Hypothalamus (tissue), 51 donors: ENCODE measurements at regions not wholly inside any gene's neighbourhood (a gene's known extent, or its start where the extent isn't known, plus 50 kb on each side); places are given as distances from the start of the nearest gene placed in this dataset.
"Not testable (repeated sequence)": the region's sequence is repeated elsewhere in the genome, so short reads cannot be mapped to it uniquely, and the experiment has no call there.

Experiments used
- DNase-seq, 51 donors: peaks; one replicate each; lab custom pipeline; 2025; lab: John Stamatoyannopoulos, UW

DNA sequence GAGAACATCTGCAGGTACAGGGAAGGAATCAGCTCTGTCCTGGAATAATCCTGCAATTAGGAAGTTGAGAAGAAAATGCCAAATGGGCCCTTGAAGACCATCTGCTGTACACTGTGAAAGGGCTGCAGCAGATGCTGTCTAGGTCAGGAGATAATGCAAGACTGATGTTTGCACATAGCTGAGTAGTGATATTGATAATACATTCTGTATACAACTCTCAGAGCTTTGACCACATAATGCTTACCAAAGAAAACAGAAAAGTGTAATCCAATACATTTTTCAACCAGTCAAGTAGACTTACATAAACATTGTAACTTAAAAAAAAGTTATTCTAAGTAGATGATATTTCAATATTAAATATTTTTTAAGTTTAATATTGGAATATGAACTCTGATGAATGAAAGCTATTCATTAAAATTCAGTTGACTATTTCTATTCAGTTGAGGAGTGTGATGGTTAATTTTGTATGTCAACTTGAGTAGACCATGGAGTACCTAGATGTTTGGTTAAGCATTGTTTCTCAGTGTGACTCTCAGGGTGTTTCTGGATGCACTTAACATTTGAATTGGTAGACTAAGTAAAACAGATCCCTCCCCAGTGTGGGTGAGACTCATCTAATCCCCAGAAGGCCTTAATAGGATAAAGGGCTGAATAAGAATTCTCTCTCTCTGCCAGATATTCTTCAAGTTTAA is 380.1 kb upstream of the PRR16 start:
- no peak for DNase-seq

DNA sequence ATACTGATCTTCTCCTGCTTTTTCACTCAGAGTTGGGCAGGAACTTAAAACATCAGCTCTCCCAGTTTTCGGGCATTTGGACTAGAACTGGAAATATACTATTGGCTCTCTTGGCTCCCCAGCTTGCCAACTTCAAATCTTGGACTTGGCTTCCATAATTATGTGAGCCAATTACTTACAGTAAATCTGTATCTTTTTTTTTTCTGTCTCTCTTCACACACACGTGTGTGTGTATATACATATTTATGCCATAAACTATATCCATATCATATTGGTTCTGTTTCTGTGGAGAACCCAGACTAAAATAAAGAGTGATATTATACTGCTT is 379.6 kb upstream of the PRR16 start:
- DNase-seq = no peak

DNA sequence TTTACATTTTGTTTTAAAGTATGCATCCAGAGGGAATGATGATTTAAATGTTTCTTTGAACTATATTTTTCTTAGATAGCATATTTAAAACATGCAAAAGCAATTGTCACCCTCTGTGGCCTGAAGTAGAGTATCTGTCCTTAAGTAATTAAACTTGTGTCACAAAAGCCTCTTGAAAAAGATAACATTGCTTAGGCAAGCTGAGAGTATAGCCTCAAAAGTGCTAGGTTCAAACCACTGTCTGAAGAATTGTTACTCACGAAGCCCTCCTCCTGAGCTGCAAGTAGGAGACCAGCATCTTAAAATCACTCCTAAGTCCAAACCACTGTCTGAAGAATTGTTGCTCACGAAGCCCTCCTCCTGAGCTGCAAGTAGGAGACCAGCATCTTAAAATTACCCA is 378.0 kb upstream of the PRR16 start:
- DNase-seq = no peak

DNA sequence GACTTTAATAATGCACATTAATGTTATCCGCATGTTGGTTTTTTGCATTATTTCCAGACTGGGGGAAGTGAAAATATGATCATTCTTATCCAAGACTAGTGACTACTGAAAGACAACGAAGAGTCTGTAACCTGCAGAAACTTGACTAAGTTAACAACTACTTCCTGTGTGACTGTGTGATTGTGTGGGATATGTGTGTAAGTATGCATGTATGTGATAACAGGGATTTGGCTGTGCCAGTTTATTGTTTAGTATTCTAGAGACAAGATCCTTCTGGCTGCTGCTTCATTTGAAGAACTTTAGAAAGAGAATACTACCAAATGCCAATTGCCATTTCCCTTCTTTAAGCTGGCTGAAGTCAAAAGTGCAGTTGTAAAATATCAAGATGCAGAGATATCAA is 375.7 kb upstream of the PRR16 start:
- DNase-seq = no peak

DNA sequence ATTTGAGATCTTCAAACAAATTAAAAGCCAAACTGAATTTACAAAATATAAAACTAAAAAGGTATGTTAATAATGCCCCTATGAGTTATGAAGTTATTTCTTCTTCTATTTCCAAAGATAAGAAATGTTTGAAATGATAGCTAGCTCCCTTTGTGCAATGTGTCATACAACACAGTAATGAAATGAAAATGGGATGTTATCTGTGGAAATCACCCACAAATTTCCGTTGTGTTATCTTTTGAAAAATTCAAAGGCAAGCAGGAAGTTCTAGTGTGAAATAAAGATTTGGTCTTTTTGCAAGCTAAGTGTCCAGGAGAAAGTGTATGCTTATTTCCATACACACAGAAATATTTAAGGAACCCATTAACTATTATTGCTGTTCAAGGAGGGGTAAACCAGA is 375.3 kb upstream of the PRR16 start:
- DNase-seq = no peak

DNA sequence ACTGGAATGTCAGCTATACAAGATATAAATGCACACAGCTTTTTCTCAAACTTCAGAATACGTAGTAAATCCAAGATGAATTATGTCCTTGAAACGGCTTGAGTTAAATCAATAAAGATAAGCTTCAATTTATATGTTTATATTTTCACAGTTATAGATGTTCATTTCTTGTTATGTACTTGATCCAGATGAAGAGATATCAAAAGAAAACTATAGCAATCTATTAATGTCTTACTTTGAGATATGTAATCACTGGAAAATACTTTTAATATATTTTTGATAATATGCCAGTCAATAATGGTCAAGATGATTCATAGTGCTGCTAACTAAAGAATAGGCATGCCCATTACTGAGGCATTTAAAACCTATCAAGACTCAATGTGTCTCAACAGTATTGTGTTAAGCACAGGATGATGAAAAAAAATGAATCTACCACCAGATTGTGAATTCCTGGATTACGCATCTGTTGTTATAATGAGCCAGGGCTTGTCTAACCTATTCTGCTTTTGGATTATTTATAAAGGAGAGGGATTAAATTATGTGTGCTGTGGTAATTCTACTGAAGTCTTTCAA is 372.6 kb upstream of the PRR16 start:
- DNase-seq = no peak

DNA sequence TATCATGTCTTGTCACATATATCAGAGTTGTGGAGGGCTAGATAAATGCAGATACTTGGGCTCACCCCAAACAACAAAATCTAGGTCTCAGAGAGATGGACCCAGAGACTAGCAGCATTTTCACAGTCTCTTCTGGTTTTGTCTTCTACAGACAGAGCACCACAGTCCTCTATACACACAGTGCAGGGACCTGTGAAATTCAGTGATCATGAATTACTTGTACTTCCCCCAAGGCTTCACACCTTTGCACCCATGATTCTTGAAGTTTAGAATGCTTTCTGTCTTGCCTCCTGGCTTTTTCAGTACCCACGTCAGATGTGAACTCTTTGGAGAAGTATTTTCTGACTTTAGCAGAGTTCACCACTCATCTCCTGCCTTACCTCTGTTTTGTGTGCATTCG is 371.5 kb upstream of the PRR16 start:
- no peak for DNase-seq

DNA sequence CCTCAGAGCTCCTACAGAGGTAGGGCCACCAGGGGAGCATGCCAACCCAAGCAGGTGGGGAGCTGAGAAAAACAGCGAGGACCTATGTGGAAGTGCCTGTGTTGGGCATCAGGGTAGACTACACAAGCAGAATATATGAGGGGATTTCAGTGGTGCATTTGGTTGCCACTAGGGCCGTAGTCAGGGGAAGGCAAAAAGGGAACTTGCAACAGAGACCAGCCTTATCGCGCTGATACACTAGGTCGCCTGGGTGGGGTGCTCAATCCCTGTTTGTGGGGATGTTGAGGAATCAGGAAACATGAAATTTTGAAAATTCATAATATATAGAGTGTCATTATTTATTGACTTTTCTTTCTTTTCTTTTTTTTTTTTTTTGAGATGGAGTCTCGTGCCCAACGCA is 370.9 kb upstream of the PRR16 start:
- DNase-seq = no peak

DNA sequence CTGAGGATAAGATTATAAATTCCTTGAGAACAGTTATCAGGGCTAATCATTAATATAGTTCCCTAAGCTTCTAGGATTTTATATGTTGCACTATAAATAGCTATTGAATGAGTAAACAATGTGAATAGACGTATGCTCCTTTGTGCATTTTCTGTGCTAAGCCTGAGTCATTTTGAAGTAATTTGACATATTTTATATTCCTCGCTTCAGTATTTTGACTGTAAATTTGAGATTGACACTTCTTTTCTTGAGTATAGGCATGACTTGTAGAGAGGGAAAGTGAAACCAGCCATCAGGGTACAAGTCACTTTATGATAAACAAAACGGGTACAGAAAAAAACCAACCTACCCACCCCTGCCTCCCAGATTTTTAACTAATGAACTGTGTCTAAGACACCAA is 367.7 kb upstream of the PRR16 start:
- no peak for DNase-seq

DNA sequence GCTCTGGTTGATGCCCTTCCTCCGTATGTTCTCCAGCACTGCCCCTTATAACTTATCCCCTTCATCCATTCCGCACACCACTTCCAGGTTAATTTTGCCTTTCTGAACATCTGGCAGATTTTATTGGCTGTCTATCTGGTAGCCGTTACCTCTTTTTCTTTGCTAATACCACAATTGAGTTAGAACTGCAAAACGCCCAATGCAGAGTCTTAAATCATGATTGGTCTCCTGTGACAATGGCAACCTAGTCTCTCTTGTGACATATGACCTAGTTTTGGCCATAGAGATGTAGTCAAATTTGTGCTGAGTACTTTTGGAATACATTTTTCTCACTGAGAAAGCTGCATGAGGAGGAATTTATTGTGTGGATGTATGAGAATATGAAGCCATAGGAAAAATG is 365.7 kb upstream of the PRR16 start:
- no peak for DNase-seq

DNA sequence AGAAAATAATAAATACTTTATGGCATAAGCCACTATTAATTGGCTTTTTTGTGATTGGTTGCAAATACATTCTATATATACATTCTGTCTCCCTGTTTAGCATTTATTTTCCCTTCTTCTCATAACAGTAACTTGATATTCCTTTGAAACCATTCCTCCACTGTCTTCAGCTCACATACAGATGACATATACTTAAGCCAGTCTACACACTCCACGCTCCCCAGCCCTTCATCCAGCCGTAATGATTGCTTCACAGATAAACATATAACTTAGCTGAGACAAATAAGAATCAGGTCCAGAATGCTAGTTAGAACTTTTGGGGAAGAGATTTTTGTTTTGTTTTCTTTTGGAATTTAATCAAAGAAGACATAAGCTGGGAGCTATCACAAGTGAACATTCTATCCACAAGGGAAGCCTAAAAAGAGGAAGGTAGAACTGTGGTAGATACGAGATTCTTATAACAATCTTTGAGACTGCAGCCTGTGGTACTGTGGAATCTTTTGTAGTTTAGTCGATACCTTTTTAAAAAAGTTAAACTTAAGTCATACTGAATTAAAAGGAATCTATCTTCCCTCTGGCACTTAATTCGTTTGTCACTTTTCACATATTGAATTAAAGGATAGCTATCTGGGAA is 365.1 kb upstream of the PRR16 start:
- no peak for DNase-seq

DNA sequence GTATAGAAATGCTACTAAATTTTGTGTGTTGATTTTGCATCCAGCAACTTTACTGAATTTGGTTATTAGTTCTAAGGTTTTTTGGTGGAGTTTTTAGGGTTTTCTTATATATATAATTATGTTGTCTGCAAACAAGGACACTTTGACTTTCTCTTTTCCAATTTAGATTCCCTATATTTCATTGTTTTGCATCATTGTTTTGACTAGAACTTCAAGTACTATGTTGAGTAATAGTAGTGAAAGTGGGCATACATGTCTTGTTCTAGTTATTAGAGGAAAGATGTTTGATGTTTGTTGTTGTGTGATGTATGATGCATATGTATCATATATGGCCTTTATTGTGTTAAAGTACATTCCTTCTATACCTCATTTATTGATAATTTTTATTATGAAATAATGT is 362.3 kb upstream of the PRR16 start:
- DNase-seq = no peak

DNA sequence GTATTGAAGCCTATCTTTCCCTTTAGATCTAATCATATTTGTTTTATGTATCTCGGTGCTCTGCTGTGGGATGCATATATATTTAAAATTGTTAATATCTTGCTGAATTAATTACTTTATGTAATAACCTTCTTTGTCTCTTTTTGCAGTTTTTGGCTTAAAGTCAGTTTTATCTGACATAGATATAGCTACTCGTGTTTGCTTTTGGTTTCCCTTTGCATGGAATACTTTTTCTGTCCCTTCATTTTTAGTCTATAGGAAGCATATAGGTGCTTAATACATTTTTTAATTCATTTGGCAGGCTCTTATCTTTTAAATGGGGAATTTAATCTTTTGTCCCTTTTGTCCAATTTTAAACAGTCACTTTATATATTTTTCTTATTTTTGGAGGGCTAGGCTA is 360.6 kb upstream of the PRR16 start:
- DNase-seq = no peak

DNA sequence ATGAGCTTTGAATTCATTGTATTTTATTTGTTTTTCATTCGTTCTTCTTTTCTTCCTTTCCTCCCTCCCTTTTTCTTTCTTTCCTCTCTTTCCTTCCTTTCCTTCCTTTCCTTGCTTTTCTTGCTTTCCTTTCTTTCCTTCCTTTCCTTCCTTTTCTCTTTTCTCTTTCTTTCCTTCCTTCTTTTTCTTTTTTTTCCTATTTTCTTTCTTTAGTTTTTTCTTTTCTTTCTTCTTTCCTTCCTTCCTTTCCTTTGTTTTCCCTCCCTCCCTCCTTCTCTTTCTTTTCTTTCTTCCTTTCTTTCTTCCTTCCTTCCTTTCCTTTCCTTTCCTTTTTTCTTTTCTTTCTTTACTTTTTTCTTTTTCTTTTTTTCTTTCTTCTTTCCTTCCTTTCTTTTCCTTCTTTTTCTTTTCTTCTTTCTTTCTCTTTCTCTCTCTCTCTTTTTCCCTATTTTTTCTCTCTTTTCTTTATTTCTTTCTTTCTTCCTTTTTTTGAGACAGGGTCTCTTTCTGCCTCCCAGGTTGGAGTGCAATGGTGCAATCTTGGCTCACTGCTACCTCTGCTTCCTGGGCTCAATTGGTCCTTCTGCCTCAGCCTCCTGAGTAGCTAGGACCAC is 357.1 kb upstream of the PRR16 start:
- DNase-seq = no peak

DNA sequence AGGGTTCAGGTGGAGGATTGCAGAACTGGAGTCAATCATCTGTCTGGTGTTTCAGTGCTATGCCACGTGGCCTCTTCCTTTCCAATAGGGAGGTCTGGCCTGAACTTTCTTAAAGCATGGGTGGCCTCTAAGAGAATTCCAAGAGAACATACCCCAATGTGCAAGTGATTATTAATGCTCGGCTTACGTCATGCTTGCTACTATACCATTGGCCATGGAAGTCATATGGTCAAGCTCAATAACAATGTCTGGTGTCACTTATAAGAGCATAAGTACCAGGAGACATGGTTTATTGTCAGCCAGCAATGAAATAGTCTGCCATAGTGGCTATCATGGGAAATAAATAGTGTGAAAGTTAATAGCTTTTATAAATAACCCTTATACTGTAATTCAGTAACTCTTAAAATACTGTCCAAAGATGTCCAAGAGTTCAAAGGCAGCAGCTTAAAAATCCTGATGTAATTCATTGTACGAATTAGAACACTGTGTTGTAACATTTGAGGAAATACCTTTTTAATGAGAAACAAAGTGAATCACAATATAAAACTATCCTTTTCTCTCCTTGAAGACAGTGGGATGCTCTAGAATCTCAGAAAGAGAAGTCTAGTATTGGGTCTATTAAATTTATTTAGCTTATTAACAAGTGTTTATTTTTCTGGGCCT is 355.4 kb upstream of the PRR16 start:
- no peak for DNase-seq

DNA sequence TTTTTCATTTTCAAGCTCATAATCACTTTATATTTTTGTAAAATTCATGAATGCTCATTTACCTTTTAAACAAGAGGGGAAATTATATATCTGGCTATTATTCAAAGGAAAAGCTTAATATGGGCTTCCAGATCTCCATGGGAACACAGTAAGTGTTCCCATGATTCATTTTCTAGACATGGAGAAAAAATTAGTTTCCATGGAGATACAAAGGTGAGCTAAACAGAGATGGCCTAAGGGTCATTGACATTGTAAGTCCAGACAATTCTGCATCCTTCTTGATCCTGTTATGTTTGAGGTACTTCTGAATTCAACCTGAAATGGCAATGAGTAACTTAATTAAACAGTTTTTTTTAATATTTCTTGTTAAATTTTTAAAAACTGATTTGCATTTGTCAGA is 341.4 kb upstream of the PRR16 start:
- DNase-seq = no peak

DNA sequence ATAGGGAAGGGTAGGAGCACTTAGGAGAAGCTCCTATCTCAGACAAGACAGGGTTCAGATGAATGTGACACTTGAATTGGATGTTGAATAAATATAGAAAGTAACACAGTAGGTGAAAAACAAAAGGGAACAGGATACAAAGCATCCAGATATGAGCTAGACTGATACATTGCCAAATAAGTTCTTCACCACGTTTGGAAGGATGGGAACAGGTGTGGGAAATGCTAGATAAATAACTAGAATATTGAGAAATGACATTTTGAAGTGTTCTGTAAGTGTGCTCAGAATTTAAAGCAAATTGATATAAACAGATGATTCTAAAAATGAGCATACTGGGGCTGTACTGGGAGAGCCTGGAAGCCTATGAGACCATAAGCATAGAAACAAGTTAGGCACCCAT is 340.1 kb upstream of the PRR16 start:
- no peak for DNase-seq

DNA sequence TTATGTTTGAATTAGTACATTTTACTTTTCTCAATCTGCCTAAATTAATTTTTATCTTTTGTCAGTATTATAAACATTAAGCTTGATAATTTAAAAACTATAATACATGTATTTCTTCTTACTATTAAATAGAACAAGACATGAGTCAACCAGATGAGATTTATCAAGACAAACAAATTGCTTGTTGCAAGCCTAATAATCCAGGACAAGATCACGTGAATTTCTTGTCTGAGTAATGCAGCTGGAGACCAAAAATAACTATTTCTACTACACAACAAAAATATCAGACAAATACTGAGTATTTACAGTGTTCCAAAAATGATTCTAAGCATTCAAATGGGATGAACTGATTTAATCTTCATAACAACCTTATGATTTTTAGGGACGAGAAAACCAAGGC is 339.1 kb upstream of the PRR16 start:
- DNase-seq = no peak

DNA sequence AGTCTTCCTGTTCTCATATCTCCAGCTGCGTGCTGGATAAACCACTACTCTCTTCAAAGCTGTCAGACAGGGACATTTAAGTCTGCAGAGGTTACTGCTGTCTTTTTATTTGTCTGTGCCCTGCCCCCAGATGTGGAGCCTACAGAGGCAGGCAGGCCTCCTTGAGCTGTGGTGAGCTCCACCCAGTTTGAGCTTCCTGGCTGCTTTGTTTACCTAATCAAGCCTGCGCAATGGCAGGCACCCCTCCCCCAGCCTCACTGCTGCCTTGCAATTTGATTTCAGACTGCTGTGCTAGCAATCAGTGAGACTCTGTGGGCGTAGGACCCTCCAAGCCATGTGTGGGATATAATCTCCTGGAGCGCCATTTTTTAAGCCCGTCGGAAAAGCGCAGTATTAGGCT is 331.8 kb upstream of the PRR16 start:
- not testable (repeated sequence) for DNase-seq

DNA sequence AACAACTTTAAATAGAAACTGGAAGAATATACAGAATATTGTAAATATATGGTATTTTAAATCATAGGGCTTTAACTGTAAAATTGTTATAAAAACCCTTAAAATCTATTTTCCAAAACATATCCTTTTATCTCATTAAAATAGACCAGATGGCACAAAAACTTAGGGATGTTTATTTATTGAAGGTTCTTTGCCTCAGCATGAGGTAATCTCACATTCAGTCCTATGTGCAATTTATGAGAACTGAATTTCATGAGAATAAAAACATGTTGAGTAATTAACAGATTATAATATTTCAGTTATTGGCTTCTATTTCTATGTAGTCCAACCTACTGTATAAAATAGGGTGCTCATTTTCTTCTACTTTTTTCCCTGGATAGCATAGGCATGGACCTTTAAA is 329.2 kb upstream of the PRR16 start:
- DNase-seq = no peak

DNA sequence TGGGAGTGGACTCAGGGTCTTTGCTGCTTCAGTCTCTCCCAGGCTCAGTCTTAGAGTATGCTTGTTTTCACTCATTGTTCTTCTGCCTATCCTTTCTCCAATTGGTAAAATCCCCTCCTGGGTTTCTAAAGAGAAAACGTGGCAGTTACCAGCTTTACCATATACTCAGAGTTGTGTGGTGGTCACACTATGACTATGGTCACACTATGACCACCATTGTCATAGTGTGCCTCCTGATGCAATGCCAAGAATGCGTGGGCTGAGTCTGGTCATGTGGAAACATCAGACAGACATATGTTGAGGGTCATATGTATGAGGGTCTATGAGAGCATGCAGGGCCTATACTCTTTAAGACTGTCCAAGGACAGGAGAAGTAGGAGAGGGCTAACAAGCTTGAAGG is 326.5 kb upstream of the PRR16 start:
- no peak for DNase-seq

DNA sequence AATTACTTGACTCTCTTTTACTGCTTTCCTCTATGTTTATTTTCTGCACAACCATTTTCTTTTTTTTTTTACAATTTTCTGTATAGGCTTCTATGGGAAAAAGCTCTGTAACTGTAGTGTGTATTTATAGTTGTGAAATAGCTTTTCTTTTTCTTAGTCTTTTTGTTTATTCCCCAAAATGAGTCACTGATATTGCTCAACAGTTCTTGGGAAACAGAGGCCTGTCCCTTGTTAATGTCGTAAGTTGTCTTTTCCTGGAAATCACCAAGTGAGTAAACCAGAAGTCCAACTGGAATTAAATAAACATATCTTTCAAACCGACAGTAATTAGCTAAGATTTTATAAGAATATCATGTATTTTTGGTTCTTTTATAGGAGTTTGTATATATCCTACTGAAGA is 325.1 kb upstream of the PRR16 start:
- DNase-seq = no peak
